AG10803 (cell line): ENCODE measurements at regions not wholly inside any gene's neighbourhood (a gene's known extent, or its start where the extent isn't known, plus 50 kb on each side); places are given as distances from the start of the nearest gene placed in this dataset.

ENCODE experiments used
- DNase-seq: peaks from one replicate; pipeline ENCODE4 v3.0.0; 2010; ENCODE audit warnings: low read depth
- H3K4me3 ChIP-seq: 2 replicates; pipeline ENCODE4 v1.5.1; 2011; ENCODE audit warnings: mild to moderate bottlenecking, low read length, control low read depth
- CTCF ChIP-seq: conservative IDR thresholded peaks from 2 replicates; pipeline ENCODE4 v1.5.1; 2011; ENCODE audit warnings: mild to moderate bottlenecking, low read length, control low read depth, inconsistent platforms

DNA sequence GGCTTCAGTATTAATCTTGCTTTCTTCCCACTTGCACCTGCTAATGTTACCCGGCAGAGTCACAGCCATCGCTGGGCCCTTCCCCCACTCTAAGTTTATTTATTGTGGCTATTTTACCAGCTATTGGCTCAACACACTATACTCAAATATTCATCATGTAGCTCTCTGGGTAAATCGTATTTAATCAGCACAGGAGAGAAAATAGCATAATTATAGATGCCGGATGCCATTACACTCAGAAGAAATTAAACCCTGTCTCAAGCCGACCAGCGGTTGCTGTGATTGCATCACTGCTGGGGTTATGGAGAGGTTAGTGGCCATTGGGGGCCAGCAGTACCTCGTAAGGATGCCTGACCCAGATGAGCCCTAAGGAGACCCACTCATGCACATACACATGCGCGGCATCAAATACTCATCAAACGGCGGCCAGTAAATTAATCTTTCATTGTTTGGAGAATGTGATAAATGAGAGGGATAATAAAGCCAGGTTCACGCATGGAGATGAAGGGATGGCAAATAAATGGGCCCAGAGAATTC, 269.5 kb upstream of the ZFHX3 start:
- no peak for TF ChIP-seq CTCF
- no peak overlapping the region for H3K4me3 ChIP-seq
- no peak for DNase-seq

DNA sequence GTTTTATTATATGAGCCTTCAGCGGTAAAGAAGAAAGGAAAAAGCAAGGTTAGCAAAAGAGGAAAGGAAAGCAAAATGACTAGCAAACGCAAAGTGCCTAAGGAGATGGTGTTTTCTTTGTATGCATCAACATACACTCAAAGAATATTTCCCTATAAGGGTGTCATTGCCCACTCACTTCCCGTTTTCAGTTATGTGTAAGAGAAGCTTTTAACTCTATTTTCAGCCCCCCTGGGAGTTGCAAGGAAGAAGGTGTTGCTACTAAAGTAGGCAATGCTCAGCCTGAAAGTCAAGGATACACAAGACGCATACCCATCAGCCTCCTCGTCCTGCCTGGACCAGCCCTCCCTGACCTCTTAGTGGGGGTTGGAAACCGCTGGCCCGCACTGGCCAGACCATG, 267.7 kb upstream of the ZFHX3 start:
- no peak for TF ChIP-seq CTCF
- no peak overlapping the region for H3K4me3 ChIP-seq
- DNase-seq: no peak

GRCh38 chr16:73313950-73314349, 266.0 kb upstream of the ZFHX3 start:
- no peak for TF ChIP-seq CTCF
- no peak overlapping the region for H3K4me3 ChIP-seq
- DNase-seq: no peak

GRCh38 chr16:73311857-73312723, 264.2 kb upstream of the ZFHX3 start:
- TF ChIP-seq CTCF: no peak
- H3K4me3 ChIP-seq: no peak overlapping the region
- DNase-seq: no peak

DNA sequence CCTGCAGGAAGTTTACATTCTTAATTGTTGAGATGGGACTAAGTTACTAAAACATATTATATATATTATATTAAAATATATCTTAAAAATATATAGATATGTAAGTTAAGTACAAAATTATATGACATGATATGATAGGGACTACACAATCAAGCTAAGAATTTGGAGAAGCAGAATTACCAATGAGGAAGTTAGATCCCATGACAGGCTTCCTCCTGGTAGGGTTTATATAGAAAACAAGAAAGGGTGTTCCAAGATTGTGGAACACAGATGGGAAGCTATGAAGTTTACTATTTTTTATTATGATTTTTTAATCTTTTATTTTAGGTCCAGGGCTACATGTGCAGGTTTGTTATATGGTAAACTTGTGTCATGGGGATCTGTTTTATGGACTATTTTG, 260.8 kb upstream of the ZFHX3 start:
- DNase-seq: no peak
- no peak for TF ChIP-seq CTCF
- H3K4me3 ChIP-seq: no peak overlapping the region

- TF ChIP-seq CTCF: no peak
- H3K4me3 ChIP-seq: no peak overlapping the region
- no peak for DNase-seq
These were observed 259.0 kb upstream of the ZFHX3 start for GRCh38 chr16:73306901-73307413.
